Fibroblast of lung (primary cell): ENCODE measurements at regions not wholly inside any gene's neighbourhood (a gene's known extent, or its start where the extent isn't known, plus 50 kb on each side); places are given as distances from the start of the nearest gene placed in this dataset.

Source experiments
- DNase-seq, 2 donors: peaks; one replicate each; pipeline versions ENCODE4 v3.0.0 to v3.0.0-alpha.2; 2010; ENCODE audit warnings: low read depth in 2 of 2
- H2AFZ ChIP-seq: 2 replicates; pipeline ENCODE4 v1.5.1; 2012; ENCODE audit warnings: low read length, control low read depth, inconsistent platforms
- H3K27ac ChIP-seq: 2 replicates; pipeline ENCODE4 v1.5.1; 2011; ENCODE audit warnings: low read length, control low read depth; ENCODE audit not compliant: insufficient read depth
- H3K27me3 ChIP-seq: 2 replicates; pipeline ENCODE4 v1.5.1; 2011; ENCODE audit warnings: mild to moderate bottlenecking, low read length; ENCODE audit not compliant: control insufficient read depth, insufficient read depth
- H3K36me3 ChIP-seq: 2 replicates; pipeline ENCODE4 v1.5.1; 2011; ENCODE audit warnings: low read length; ENCODE audit not compliant: control insufficient read depth, insufficient read depth
- H3K4me1 ChIP-seq: 2 replicates; pipeline ENCODE4 v1.5.1; 2011; ENCODE audit warnings: low read length; ENCODE audit not compliant: control insufficient read depth, insufficient read depth; ENCODE audit errors: extremely low read depth
- H3K4me2 ChIP-seq: 2 replicates; pipeline ENCODE4 v1.5.1; 2011; ENCODE audit warnings: low read length, control low read depth; ENCODE audit not compliant: insufficient read depth; ENCODE audit errors: extremely low read depth
- H3K4me3 ChIP-seq, 4 experiments: fragments of 200-600 bp in 1 of 4; sonication (generic) in 1 of 4; replicated peaks in 1 of 4; 2 replicates each; pipeline ENCODE4 v1.5.1; 2011 to 2016; ENCODE audit warnings: low read length in 4 of 4, low read depth in 3 of 4, mild to moderate bottlenecking in 3 of 4, control low read depth in 2 of 4, inconsistent platforms in 1 of 4, mixed read lengths in 1 of 4; ENCODE audit not compliant: insufficient read depth in 1 of 4; ENCODE audit errors: control extremely low read depth in 1 of 4
- H3K79me2 ChIP-seq: 2 replicates; pipeline ENCODE4 v1.5.1; 2012; ENCODE audit warnings: mild to moderate bottlenecking, low read length, inconsistent platforms; ENCODE audit not compliant: control insufficient read depth, insufficient read depth
- H3K9ac ChIP-seq: 2 replicates; pipeline ENCODE4 v1.5.1; 2011; ENCODE audit warnings: mild to moderate bottlenecking, low read length, control low read depth; ENCODE audit not compliant: insufficient read depth
- H3K9me3 ChIP-seq: 2 replicates; pipeline ENCODE4 v1.5.1; 2012; ENCODE audit warnings: low read depth, low read length; ENCODE audit not compliant: control insufficient read depth, insufficient read depth
- H4K20me1 ChIP-seq: 2 replicates; pipeline ENCODE4 v1.5.1; 2011; ENCODE audit warnings: low read length; ENCODE audit not compliant: control insufficient read depth, insufficient read depth; ENCODE audit errors: extremely low read depth
- CTCF ChIP-seq, 2 donors: IDR thresholded peaks in 1 of 2; conservative IDR thresholded peaks in 1 of 2; 1 replicate in 1 of 2; 2 replicates in 1 of 2; pipeline ENCODE4 v1.5.1; 2011 to 2012; ENCODE audit warnings: low read length in 2 of 2, control low read depth in 1 of 2, inconsistent platforms in 1 of 2, low read depth in 1 of 2, mild to moderate bottlenecking in 1 of 2
- EZH2 ChIP-seq: IDR thresholded peaks from 2 replicates; pipeline ENCODE4 v1.5.1; 2012; ENCODE audit warnings: low read length, control low read depth, mild to moderate bottlenecking; ENCODE audit errors: missing control alignments

DNA sequence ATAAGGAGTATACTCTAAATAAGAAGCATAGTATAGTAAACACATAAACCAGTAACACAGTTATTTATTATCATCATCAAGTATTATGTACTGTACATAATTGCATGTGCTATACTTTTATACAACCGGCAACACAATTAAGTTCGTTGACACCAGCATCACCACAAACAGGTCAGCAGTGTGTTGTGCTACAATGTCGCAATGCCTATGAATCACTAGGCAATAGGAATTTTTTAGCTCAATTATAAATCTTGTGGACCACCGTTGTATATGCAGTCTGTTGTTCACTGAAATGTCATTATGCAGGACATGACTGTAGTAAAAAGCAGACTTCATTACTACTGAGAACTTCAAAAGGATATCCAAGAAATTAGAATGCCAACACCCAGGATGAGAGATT lies 177.0 kb downstream of the PDCD6IP start:
- Histone ChIP-seq H3K79me2 (no peaks in the 10 kb centered on the region), H2AFZ (no peak overlapping the region), H3K27ac (no peak overlapping the region), H3K9ac (no peak overlapping the region), H3K36me3 (no peaks in the 10 kb centered on the region), H3K9me3 (no peaks in the 10 kb centered on the region), H3K4me2 (no peak overlapping the region), H3K4me1 (peaks cover under 1% of the 10 kb centered on the region), H4K20me1 (no peaks in the 10 kb centered on the region), H3K4me3 (no peak overlapping the region), H3K27me3 (no peaks in the 10 kb centered on the region)
- TF ChIP-seq EZH2 (no peak), CTCF (conservative IDR thresholded peaks at IDR 0.05 in 1 of 2, IDR thresholded peaks at IDR 0.05 in 1 of 2; ENCODE audit: low read depth in 1 of 2, low read length in 2 of 2) (no peak)
- peak in 1 of 2 donors; percentile 19 for DNase-seq

DNA sequence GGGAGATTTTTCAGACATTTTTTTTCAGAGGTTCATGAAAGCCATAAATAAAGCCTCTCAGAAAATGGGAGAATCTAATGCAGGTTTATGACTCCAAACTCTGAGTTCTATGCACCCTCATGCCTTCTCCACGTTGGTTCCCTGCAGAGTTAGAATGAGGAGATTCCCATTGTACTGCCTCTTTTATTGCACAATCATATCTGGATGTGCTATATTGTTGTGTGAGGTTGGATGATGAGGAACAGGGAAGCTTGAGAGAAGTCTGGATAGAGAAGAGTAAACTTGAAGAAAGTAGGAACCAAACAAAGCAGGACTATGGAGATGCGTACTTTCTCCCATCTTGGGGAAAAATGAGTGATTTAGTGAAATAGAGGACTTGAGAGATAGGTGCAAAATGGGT lies 178.8 kb downstream of the PDCD6IP start:
- Histone ChIP-seq H4K20me1 (no peaks in the 10 kb centered on the region), H3K9me3 (no peaks in the 10 kb centered on the region), H3K9ac (no peak overlapping the region), H3K27ac (no peak overlapping the region), H3K36me3 (no peaks in the 10 kb centered on the region), H3K79me2 (no peaks in the 10 kb centered on the region), H3K4me1 (peaks cover 3% of the 10 kb centered on the region), H2AFZ (no peak overlapping the region), H3K27me3 (no peaks in the 10 kb centered on the region), H3K4me2 (no peak overlapping the region), H3K4me3 (no peak overlapping the region)
- DNase-seq, result no peak
- TF ChIP-seq CTCF (conservative IDR thresholded peaks at IDR 0.05 in 1 of 2, IDR thresholded peaks at IDR 0.05 in 1 of 2; ENCODE audit: low read depth in 1 of 2, low read length in 2 of 2) (no peak), EZH2 (no peak)

DNA sequence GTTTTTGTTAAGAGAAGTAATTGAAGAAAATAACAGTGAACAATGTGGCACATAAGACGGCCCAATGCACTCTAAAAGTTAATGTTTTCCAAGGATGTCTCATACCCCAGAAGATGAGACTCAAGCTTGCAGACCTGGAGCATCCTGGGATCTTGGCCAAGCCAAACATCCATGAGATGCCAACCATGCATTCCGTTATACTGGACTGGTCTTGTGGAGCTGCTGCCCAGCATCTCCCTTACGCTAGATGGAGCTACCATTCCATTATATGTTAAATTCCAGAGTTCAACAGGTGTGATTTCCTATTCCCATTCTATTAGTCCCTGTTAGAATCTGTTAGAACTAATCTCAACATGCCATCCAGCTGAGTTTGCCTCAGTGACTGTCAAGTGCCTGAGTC lies 181.8 kb downstream of the PDCD6IP start:
- Histone ChIP-seq H3K4me3 (no peak overlapping the region), H3K9ac (no peak overlapping the region), H3K27ac (no peak overlapping the region), H3K4me2 (no peak overlapping the region), H3K4me1 (peaks cover 3% of the 10 kb centered on the region), H2AFZ (no peak overlapping the region), H4K20me1 (no peaks in the 10 kb centered on the region), H3K79me2 (no peaks in the 10 kb centered on the region), H3K36me3 (no peaks in the 10 kb centered on the region), H3K27me3 (no peaks in the 10 kb centered on the region), H3K9me3 (no peaks in the 10 kb centered on the region)
- DNase-seq, result peak; percentile 22 to 62
- TF ChIP-seq EZH2, result no peak
- TF ChIP-seq CTCF (conservative IDR thresholded peaks at IDR 0.05 in 1 of 2, IDR thresholded peaks at IDR 0.05 in 1 of 2; ENCODE audit: low read depth in 1 of 2, low read length in 2 of 2), result peak; percentile 41 to 71
